ENCODE measurements at regions not wholly inside any gene's neighbourhood (a gene's known extent, or its start where the extent isn't known, plus 50 kb on each side); places are given as distances from the start of the nearest gene placed in this dataset.

- Histone ChIP-seq H3K36me3 (ENCODE audit: control insufficient read depth in 2 of 2, extremely low read depth in 1 of 2, insufficient read depth in 2 of 2, low read length in 2 of 2) (no peaks in the 10 kb centered on the region), H3K9me3 (ENCODE audit: control insufficient read depth, low read depth, low read length) (peaks cover 2% of the 10 kb centered on the region), H3K4me2 (ENCODE audit: control insufficient read depth, extremely low read depth, insufficient read depth, low read depth, low read length) (peak overlapping the region; percentile 49), H3K4me1 (ENCODE audit: control insufficient read depth, extremely low read depth, insufficient read depth, low read length) (peaks cover 18% of the 10 kb centered on the region), H3K9ac (ENCODE audit: control insufficient read depth, extremely low read depth, insufficient read depth, low read length) (no peak overlapping the region), H3K27me3 (ENCODE audit: control insufficient read depth, extremely low read depth, insufficient read depth, low read length) (no peaks in the 10 kb centered on the region), H3K4me3 (ENCODE audit: control insufficient read depth in 2 of 3, extremely low read depth in 1 of 3, insufficient read depth in 2 of 3, low read depth in 1 of 3, low read length in 3 of 3) (no peak overlapping the region), H3K79me2 (ENCODE audit: control insufficient read depth, insufficient read depth, low read length) (no peaks in the 10 kb centered on the region), H3K9me1 (ENCODE audit: control insufficient read depth, extremely low read depth, insufficient read depth, low read length) (no peaks in the 10 kb centered on the region), H2AFZ (ENCODE audit: control insufficient read depth, low read length) (peak overlapping the region; percentile 51), H4K20me1 (ENCODE audit: control insufficient read depth, extremely low read depth, insufficient read depth, low read length) (no peaks in the 10 kb centered on the region), H3K27ac (ENCODE audit: control insufficient read depth, insufficient read depth, low read length) (peak overlapping the region; percentile 22)
- dilution Hi-C loops (cut with MboI; ENCODE audit: extremely low pct_ligation_motif_present, low sequenced_read_pairs), result no loop called here
- TF ChIP-seq CTCF (optimal IDR thresholded peaks at IDR 0.05 in 1 of 3, IDR thresholded peaks at IDR 0.05 in 1 of 3, conservative IDR thresholded peaks at IDR 0.05 in 1 of 3; ENCODE audit: extremely low read depth in 1 of 3, insufficient read depth in 2 of 3, low read length in 3 of 3) (no peak), EZH2 (IDR thresholded peaks at IDR 0.05; ENCODE audit: low read length) (no peak)
- no peak for DNase-seq (ENCODE audit: low read depth, low spot score)
- FAIRE-seq, result peak; percentile 84
These were observed 297.7 kb downstream of the CDC5L start for GRCh38 chr6:44685213-44685612.

- no peak overlapping the region for H3K27ac ChIP-seq (ENCODE audit: control insufficient read depth, insufficient read depth, low read length)
- H2AFZ ChIP-seq (ENCODE audit: control insufficient read depth, low read length), result no peak overlapping the region
- no peaks in the 10 kb centered on the region for H3K79me2 ChIP-seq (ENCODE audit: control insufficient read depth, insufficient read depth, low read length)
- H3K36me3 ChIP-seq (ENCODE audit: control insufficient read depth in 2 of 2, extremely low read depth in 1 of 2, insufficient read depth in 2 of 2, low read length in 2 of 2), result no peaks in the 10 kb centered on the region
- no peaks in the 10 kb centered on the region for H3K9me3 ChIP-seq (ENCODE audit: control insufficient read depth, low read depth, low read length)
- no peak overlapping the region for H3K9ac ChIP-seq (ENCODE audit: control insufficient read depth, extremely low read depth, insufficient read depth, low read length)
- no peaks in the 10 kb centered on the region for H4K20me1 ChIP-seq (ENCODE audit: control insufficient read depth, extremely low read depth, insufficient read depth, low read length)
- H3K4me3 ChIP-seq (ENCODE audit: control insufficient read depth in 2 of 3, extremely low read depth in 1 of 3, insufficient read depth in 2 of 3, low read depth in 1 of 3, low read length in 3 of 3), result no peak overlapping the region
- no peak overlapping the region for H3K4me2 ChIP-seq (ENCODE audit: control insufficient read depth, extremely low read depth, insufficient read depth, low read depth, low read length)
- DNase-seq (ENCODE audit: low read depth, low spot score) (no peak), FAIRE-seq (no peak)
- dilution Hi-C loops (cut with MboI; ENCODE audit: extremely low pct_ligation_motif_present, low sequenced_read_pairs), result no loop called here
- H3K4me1 ChIP-seq (ENCODE audit: control insufficient read depth, extremely low read depth, insufficient read depth, low read length), result no peaks in the 10 kb centered on the region
- H3K9me1 ChIP-seq (ENCODE audit: control insufficient read depth, extremely low read depth, insufficient read depth, low read length), result no peaks in the 10 kb centered on the region
- TF ChIP-seq EZH2 (IDR thresholded peaks at IDR 0.05; ENCODE audit: low read length) (no peak), CTCF (optimal IDR thresholded peaks at IDR 0.05 in 1 of 3, IDR thresholded peaks at IDR 0.05 in 1 of 3, conservative IDR thresholded peaks at IDR 0.05 in 1 of 3; ENCODE audit: extremely low read depth in 1 of 3, insufficient read depth in 2 of 3, low read length in 3 of 3) (no peak)
- no peaks in the 10 kb centered on the region for H3K27me3 ChIP-seq (ENCODE audit: control insufficient read depth, extremely low read depth, insufficient read depth, low read length)
These were observed 308.6 kb downstream of the CDC5L start for GRCh38 chr6:44696099-44696498.
